ENCODE measurements at regions not wholly inside any gene's neighbourhood (a gene's known extent, or its start where the extent isn't known, plus 50 kb on each side); places are given as distances from the start of the nearest gene placed in this dataset.

DNA sequence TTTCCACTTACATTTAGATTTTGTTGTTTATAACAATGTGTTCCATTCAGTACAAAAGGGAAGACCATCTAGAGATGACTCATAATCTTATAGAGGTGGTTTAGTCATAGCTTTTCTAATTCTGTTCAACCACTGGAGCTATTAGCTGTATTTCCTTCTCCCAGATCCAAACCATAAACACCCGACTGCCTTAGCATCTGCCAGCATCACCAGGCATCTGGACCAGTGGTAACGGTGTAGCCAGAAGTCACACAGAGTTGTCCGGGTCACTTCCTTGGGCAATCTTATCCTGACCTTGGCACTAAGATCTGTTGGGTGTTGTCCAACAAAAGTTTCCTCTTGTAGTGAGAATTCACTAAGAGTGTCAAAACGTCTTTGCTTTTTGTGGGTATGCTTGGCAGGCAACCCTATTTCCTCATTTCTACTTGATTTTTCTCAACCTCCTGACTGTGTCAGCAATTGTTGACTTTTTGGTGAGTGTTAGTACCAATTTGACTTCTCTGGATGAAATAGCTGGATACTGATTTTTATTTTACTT lies 372.1 kb upstream of the B3GALT2 start:
- Histone ChIP-seq H2AFZ (ENCODE audit: low read depth, low read length, poor library complexity, severe bottlenecking) (no peak overlapping the region), H3K4me1 (ENCODE audit: control insufficient read depth in 1 of 2, insufficient read depth in 2 of 2, low read length in 2 of 2) (peaks cover 0 to 15% of the 10 kb centered on the region in 2 experiments; a peak in 2 of 4 replicates), H3K9me3 (ENCODE audit: control insufficient read depth in 1 of 2, insufficient read depth in 1 of 2, low read depth in 1 of 2, low read length in 2 of 2) (no peaks in the 10 kb centered on the region), H3K4me3 (replicated peaks in 1 of 2; ENCODE audit: low read depth in 1 of 2, low read length in 2 of 2) (no peak overlapping the region), H3K9ac (ENCODE audit: low read length) (no peak overlapping the region), H3K9me2 (ENCODE audit: insufficient read depth) (no peaks in the 10 kb centered on the region), H3K36me3 (ENCODE audit: control insufficient read depth in 1 of 2, insufficient read depth in 2 of 2, low read length in 2 of 2) (no peaks in the 10 kb centered on the region), H3K27ac (ENCODE audit: low read depth, low read length) (no peak overlapping the region), H3K79me2 (ENCODE audit: insufficient read depth, low read length) (no peaks in the 10 kb centered on the region), H3K4me2 (ENCODE audit: low read length) (peak overlapping the region; percentile 35; the same call in 1 of the 2 replicates), H4K20me1 (ENCODE audit: insufficient read depth) (no peaks in the 10 kb centered on the region), H3K27me3 (ENCODE audit: insufficient read depth, low read length) (no peaks in the 10 kb centered on the region)
- ChIA-PET CTCF (no interaction called here), POLR2A (no interaction called here), RAD21 (ENCODE audit: low non-redundant PET in 1 of 2, low total read pairs in 2 of 2, uncharacterized antibody in 2 of 2, unreplicated experiment in 2 of 2) (no interaction called here)
- intact Hi-C loops (cut with micrococcal nuclease) = no loop called here
- ATAC-seq (peak; percentile 90), DNase-seq (ENCODE audit: low read depth, low spot score) (peak; percentile 61)
- TF ChIP-seq FOSL1 (IDR thresholded peaks at IDR 0.05; ENCODE audit: low read depth) = peak; percentile 78
- no peak for TF ChIP-seq ELF1 (IDR thresholded peaks at IDR 0.05; ENCODE audit: borderline replicate concordance, low read depth)
- TF ChIP-seq POLR2AphosphoS5 (IDR thresholded peaks at IDR 0.05; ENCODE audit: low read depth, low read length) = no peak
- TF ChIP-seq RAD21 (IDR thresholded peaks at IDR 0.05; ENCODE audit: low read depth) = no peak
- TF ChIP-seq, protein P1, sequence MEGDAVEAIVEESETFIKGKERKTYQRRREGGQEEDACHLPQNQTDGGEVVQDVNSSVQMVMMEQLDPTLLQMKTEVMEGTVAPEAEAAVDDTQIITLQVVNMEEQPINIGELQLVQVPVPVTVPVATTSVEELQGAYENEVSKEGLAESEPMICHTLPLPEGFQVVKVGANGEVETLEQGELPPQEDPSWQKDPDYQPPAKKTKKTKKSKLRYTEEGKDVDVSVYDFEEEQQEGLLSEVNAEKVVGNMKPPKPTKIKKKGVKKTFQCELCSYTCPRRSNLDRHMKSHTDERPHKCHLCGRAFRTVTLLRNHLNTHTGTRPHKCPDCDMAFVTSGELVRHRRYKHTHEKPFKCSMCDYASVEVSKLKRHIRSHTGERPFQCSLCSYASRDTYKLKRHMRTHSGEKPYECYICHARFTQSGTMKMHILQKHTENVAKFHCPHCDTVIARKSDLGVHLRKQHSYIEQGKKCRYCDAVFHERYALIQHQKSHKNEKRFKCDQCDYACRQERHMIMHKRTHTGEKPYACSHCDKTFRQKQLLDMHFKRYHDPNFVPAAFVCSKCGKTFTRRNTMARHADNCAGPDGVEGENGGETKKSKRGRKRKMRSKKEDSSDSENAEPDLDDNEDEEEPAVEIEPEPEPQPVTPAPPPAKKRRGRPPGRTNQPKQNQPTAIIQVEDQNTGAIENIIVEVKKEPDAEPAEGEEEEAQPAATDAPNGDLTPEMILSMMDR (IDR thresholded peaks at IDR 0.05 in 2 of 3, conservative IDR thresholded peaks at IDR 0.05 in 1 of 3; ENCODE audit: borderline replicate concordance in 1 of 3, insufficient read depth in 1 of 3, low read depth in 2 of 3, low read length in 2 of 3) = no peak
- TF ChIP-seq, protein P2, sequence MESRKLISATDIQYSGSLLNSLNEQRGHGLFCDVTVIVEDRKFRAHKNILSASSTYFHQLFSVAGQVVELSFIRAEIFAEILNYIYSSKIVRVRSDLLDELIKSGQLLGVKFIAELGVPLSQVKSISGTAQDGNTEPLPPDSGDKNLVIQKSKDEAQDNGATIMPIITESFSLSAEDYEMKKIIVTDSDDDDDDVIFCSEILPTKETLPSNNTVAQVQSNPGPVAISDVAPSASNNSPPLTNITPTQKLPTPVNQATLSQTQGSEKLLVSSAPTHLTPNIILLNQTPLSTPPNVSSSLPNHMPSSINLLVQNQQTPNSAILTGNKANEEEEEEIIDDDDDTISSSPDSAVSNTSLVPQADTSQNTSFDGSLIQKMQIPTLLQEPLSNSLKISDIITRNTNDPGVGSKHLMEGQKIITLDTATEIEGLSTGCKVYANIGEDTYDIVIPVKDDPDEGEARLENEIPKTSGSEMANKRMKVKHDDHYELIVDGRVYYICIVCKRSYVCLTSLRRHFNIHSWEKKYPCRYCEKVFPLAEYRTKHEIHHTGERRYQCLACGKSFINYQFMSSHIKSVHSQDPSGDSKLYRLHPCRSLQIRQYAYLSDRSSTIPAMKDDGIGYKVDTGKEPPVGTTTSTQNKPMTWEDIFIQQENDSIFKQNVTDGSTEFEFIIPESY (IDR thresholded peaks at IDR 0.05; ENCODE audit: extremely low read depth, insufficient replicate concordance, low read length) = no peak
- TF ChIP-seq ZNF274 (IDR thresholded peaks at IDR 0.05; ENCODE audit: low read depth, low read length) = no peak
- TF ChIP-seq CEBPB (IDR thresholded peaks at IDR 0.05; ENCODE audit: low read depth) = peak; percentile 38; the same call in 1 of the 2 replicates
- TF ChIP-seq SP1 (IDR thresholded peaks at IDR 0.05; ENCODE audit: low read depth) = peak; percentile 33
- peak; percentile 82 for TF ChIP-seq JUND (IDR thresholded peaks at IDR 0.05)
- no peak for TF ChIP-seq SIN3A (IDR thresholded peaks at IDR 0.05; ENCODE audit: low read depth)
- TF ChIP-seq, protein P3, sequence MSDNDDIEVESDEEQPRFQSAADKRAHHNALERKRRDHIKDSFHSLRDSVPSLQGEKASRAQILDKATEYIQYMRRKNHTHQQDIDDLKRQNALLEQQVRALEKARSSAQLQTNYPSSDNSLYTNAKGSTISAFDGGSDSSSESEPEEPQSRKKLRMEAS (IDR thresholded peaks at IDR 0.05) = no peak
- no TSS peak for BruUV-seq (replicated peaks)

Data from HCT116 (cell line).